ENCODE measurements at regions not wholly inside any gene's neighbourhood (a gene's known extent, or its start where the extent isn't known, plus 50 kb on each side); places are given as distances from the start of the nearest gene placed in this dataset.
A peak's percentile ranks its signal among the peaks of the same experiment; 100 is the strongest.
"Not testable (repeated sequence)": the region's sequence is repeated elsewhere in the genome, so short reads cannot be mapped to it uniquely, and the experiment has no call there.

DNA sequence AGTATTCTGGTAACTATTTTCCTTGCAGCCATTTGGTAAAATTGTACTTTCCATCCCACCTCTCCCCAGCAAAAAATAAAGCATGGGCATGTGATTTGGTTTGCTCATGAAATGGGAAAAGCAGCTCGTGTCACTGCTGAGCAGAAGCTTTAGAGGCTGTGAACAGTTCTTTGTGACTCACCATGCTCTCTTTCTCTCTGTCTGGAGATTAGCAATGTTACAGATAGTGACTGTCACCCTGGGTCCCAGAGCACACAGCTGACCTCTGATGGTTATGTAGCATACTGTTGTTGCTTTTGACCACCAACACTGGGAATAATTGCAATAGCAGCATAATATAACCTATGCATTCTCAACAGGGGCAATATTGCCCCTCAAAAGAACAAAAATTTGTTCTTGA lies 70.6 kb downstream of the RGS2 start:
- Histone ChIP-seq H3K27me3 (replicated peaks; ENCODE audit: insufficient read depth, low read depth, low read length, poor library complexity) (no peaks in the 10 kb centered on the region), H3K4me3 (ENCODE audit: low read depth, low read length, poor library complexity, severe bottlenecking) (no peak overlapping the region), H3K9me3 (ENCODE audit: low read depth, low read length, poor library complexity, severe bottlenecking) (no peaks in the 10 kb centered on the region), H3K4me1 (ENCODE audit: insufficient read depth, low read length, poor library complexity, severe bottlenecking) (peaks cover 8% of the 10 kb centered on the region), H3K27ac (ENCODE audit: low read depth, low read length, poor library complexity, severe bottlenecking) (no peak overlapping the region), H3K36me3 (ENCODE audit: insufficient read depth, low read length, poor library complexity, severe bottlenecking) (no peaks in the 10 kb centered on the region)
- POLR2A ChIA-PET (ENCODE audit: low non-redundant PET) = no interaction called here
- TF ChIP-seq, protein P1, sequence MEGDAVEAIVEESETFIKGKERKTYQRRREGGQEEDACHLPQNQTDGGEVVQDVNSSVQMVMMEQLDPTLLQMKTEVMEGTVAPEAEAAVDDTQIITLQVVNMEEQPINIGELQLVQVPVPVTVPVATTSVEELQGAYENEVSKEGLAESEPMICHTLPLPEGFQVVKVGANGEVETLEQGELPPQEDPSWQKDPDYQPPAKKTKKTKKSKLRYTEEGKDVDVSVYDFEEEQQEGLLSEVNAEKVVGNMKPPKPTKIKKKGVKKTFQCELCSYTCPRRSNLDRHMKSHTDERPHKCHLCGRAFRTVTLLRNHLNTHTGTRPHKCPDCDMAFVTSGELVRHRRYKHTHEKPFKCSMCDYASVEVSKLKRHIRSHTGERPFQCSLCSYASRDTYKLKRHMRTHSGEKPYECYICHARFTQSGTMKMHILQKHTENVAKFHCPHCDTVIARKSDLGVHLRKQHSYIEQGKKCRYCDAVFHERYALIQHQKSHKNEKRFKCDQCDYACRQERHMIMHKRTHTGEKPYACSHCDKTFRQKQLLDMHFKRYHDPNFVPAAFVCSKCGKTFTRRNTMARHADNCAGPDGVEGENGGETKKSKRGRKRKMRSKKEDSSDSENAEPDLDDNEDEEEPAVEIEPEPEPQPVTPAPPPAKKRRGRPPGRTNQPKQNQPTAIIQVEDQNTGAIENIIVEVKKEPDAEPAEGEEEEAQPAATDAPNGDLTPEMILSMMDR (conservative IDR thresholded peaks at IDR 0.05; ENCODE audit: low read depth, low read length) = no peak
- no peak for TF ChIP-seq EZH2 (IDR thresholded peaks at IDR 0.05; ENCODE audit: borderline replicate concordance, low read depth, low read length, poor library complexity, severe bottlenecking)
- DNase-seq (ENCODE audit: low spot score) = no peak
- CTCF ChIA-PET = no interaction called here
- intact Hi-C loops (cut with micrococcal nuclease; ENCODE audit: unreplicated experiment) = no loop called here
- BruUV-seq (replicated peaks) = no TSS peak

DNA sequence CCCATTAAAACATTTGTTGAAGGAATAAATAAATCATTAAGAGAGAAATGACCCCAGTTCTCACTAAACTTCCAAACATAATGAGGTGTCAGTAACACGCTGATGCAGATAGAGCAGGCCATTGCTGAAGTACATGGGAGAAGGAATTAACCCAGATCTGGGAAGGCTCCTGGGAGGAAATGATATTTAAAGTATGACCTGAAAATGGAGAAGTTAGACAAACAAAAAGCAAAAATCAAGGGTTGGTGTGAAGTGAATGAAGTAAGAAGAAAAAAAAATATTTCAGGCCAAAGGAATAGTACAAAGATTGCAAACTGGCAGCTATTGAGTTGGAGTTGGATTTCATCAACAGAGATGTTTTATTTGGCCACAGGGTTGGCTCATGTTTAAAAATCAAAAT lies 71.4 kb downstream of the RGS2 start:
- intact Hi-C loops (cut with micrococcal nuclease; ENCODE audit: unreplicated experiment) = no loop called here
- CTCF ChIA-PET = no interaction called here
- no TSS peak for BruUV-seq (replicated peaks)

DNA sequence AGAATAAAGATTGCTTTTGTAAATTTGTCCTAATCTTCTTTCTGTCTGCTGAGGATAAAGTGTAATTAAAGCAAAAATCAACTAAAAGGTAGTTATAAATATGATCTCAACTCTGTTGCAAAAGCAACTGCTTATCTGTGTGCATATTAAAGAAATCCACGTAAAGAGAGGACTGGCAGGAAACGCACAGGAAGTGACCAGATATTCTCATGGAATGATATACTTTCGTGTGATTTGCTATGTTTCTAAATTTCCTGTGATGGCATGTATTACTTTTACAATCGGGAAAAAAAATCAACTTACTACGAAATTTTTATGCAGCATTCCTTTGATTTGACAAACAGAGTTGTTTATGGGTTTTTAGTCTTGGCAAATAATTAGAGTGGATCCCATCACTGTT lies 75.4 kb downstream of the RGS2 start:
- no peaks in the 10 kb centered on the region for H3K9me3 ChIP-seq (ENCODE audit: low read depth, low read length, poor library complexity, severe bottlenecking)
- H3K27ac ChIP-seq (ENCODE audit: low read depth, low read length, poor library complexity, severe bottlenecking) = no peak overlapping the region
- ChIA-PET POLR2A (ENCODE audit: low non-redundant PET) (no interaction called here), CTCF (no interaction called here)
- TF ChIP-seq EZH2 (IDR thresholded peaks at IDR 0.05; ENCODE audit: borderline replicate concordance, low read depth, low read length, poor library complexity, severe bottlenecking) = no peak
- TF ChIP-seq, protein P1 (conservative IDR thresholded peaks at IDR 0.05; ENCODE audit: low read depth, low read length) = no peak
- peak; percentile 19 for DNase-seq (ENCODE audit: low spot score)
- H3K4me1 ChIP-seq (ENCODE audit: insufficient read depth, low read length, poor library complexity, severe bottlenecking) = peaks cover 11% of the 10 kb centered on the region
- no peaks in the 10 kb centered on the region for H3K36me3 ChIP-seq (ENCODE audit: insufficient read depth, low read length, poor library complexity, severe bottlenecking)
- no TSS peak for BruUV-seq (replicated peaks)
- H3K4me3 ChIP-seq (ENCODE audit: low read depth, low read length, poor library complexity, severe bottlenecking) = no peak overlapping the region
- no peaks in the 10 kb centered on the region for H3K27me3 ChIP-seq (replicated peaks; ENCODE audit: insufficient read depth, low read depth, low read length, poor library complexity)
- intact Hi-C loops (cut with micrococcal nuclease; ENCODE audit: unreplicated experiment) = no loop called here

More for the DNA sequence above, 71.4 kb downstream of the RGS2 start:
- POLR2A ChIA-PET (ENCODE audit: low non-redundant PET) = no interaction called here
- Histone ChIP-seq H3K27me3 (replicated peaks; ENCODE audit: insufficient read depth, low read depth, low read length, poor library complexity) (no peaks in the 10 kb centered on the region), H3K36me3 (ENCODE audit: insufficient read depth, low read length, poor library complexity, severe bottlenecking) (no peaks in the 10 kb centered on the region), H3K9me3 (ENCODE audit: low read depth, low read length, poor library complexity, severe bottlenecking) (no peaks in the 10 kb centered on the region), H3K27ac (ENCODE audit: low read depth, low read length, poor library complexity, severe bottlenecking) (no peak overlapping the region), H3K4me3 (ENCODE audit: low read depth, low read length, poor library complexity, severe bottlenecking) (no peak overlapping the region), H3K4me1 (ENCODE audit: insufficient read depth, low read length, poor library complexity, severe bottlenecking) (peaks cover 11% of the 10 kb centered on the region)
- DNase-seq (ENCODE audit: low spot score) = no peak
- TF ChIP-seq, protein P1 (conservative IDR thresholded peaks at IDR 0.05; ENCODE audit: low read depth, low read length) = no peak
- no peak for TF ChIP-seq EZH2 (IDR thresholded peaks at IDR 0.05; ENCODE audit: borderline replicate concordance, low read depth, low read length, poor library complexity, severe bottlenecking)

DNA sequence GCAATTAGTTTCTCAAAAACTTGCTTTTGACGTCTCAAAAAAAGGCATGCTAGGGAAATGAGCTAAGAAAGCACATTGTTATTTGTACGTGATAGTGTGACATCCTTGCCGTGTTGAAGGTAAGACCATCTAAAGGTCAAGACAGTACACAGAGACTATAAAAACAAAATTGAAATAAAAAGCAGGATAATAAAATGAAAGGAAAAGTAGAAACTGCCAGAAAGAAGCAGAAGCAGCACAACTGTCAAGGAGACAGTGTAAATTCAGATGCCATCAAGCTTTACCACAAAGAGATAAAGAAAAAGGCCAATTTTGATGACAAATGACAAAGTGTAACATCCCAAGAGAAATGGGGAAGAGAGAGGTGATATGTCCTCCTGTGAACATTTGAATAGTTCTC lies 76.5 kb downstream of the RGS2 start:
- H3K36me3 ChIP-seq (ENCODE audit: insufficient read depth, low read length, poor library complexity, severe bottlenecking); intact Hi-C loops (cut with micrococcal nuclease; ENCODE audit: unreplicated experiment); H3K27me3 ChIP-seq (replicated peaks; ENCODE audit: insufficient read depth, low read depth, low read length, poor library complexity); H3K9me3 ChIP-seq (ENCODE audit: low read depth, low read length, poor library complexity, severe bottlenecking); H3K27ac ChIP-seq (ENCODE audit: low read depth, low read length, poor library complexity, severe bottlenecking); BruUV-seq (replicated peaks); DNase-seq (ENCODE audit: low spot score); H3K4me3 ChIP-seq (ENCODE audit: low read depth, low read length, poor library complexity, severe bottlenecking); POLR2A ChIA-PET (ENCODE audit: low non-redundant PET); CTCF ChIA-PET: not testable (repeated sequence)
- peaks cover 11% of the 10 kb centered on the region for H3K4me1 ChIP-seq (ENCODE audit: insufficient read depth, low read length, poor library complexity, severe bottlenecking)
